ENCODE measurements at regions not wholly inside any gene's neighbourhood (a gene's known extent, or its start where the extent isn't known, plus 50 kb on each side); places are given as distances from the start of the nearest gene placed in this dataset.

DNA sequence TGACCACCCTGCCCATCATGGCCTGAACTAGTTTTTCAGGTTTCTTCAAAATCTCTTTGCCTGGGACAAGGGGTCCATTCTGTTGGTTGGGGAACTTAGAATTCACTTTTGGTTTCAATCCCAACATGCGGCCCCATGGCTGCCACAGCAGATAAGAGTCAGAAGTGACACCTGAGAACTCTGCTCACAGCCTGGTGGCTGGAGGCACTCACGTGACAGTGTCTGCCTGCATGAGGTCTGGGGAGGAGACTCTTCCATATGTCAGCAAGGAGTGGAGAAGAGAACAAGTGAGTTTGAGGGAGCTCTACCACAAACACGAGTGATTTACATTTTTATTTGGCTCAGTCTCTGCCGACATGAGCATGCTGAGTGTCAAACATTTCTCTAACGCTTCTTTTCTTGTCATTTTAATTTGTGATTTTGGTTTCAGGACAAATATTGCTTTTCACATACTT, 370.4 kb downstream of the TNS3 start:
- Histone ChIP-seq H3K27ac (no peak overlapping the region), H3K9me3 (ENCODE audit: low read depth, low read length) (no peaks in the 10 kb centered on the region), H3K9ac (ENCODE audit: insufficient read length) (no peak overlapping the region), H3K36me3 (ENCODE audit: insufficient read depth, low read length) (no peaks in the 10 kb centered on the region), H3K4me3 (no peak overlapping the region)
- no peak for TF ChIP-seq POLR2AphosphoS5 (IDR thresholded peaks at IDR 0.05; ENCODE audit: borderline replicate concordance, low read depth, low read length)
- no peak for TF ChIP-seq FOXP2 (optimal IDR thresholded peaks at IDR 0.05; ENCODE audit: control extremely low read depth, extremely low read length, insufficient read depth)
- no peak for TF ChIP-seq EZH2 (IDR thresholded peaks at IDR 0.05)
- no peak for DNase-seq (ENCODE audit: low read depth, low spot score)

DNA sequence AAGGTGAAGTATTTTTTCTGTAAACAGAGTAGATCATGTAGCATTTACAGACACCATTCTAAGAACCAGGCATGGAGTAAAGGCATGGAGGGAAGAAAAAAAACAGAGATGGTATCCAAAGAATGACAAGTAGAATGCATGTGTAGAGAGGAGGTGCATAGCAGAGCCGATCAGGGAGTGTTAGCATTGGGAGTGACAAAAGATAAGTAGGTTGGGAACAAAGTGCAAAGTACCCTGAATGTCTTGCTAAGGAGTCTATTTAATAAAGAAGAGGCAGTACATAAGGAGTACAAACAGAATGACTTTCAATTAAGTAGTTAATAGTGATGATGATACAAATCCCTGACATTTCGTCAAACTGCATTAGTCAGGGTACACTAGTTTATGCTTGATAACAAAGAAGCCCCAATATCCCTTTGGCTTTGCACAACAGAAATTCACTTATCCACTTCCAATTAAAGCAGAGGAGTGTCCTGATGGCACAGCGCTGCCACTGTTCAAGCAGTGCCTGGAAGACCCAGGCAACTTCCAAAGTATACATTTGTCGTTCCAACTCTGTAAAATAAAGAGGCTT, 371.5 kb downstream of the TNS3 start:
- H3K9ac ChIP-seq (ENCODE audit: insufficient read length) = no peak overlapping the region
- no peak overlapping the region for H3K27ac ChIP-seq
- no peaks in the 10 kb centered on the region for H3K36me3 ChIP-seq (ENCODE audit: insufficient read depth, low read length)
- no peak for DNase-seq (ENCODE audit: low read depth, low spot score)
- no peak for TF ChIP-seq EZH2 (IDR thresholded peaks at IDR 0.05)
- no peak for TF ChIP-seq POLR2AphosphoS5 (IDR thresholded peaks at IDR 0.05; ENCODE audit: borderline replicate concordance, low read depth, low read length)
- no peak for TF ChIP-seq FOXP2 (optimal IDR thresholded peaks at IDR 0.05; ENCODE audit: control extremely low read depth, extremely low read length, insufficient read depth)
- H3K4me3 ChIP-seq = no peak overlapping the region
- H3K9me3 ChIP-seq (ENCODE audit: low read depth, low read length) = no peaks in the 10 kb centered on the region

DNA sequence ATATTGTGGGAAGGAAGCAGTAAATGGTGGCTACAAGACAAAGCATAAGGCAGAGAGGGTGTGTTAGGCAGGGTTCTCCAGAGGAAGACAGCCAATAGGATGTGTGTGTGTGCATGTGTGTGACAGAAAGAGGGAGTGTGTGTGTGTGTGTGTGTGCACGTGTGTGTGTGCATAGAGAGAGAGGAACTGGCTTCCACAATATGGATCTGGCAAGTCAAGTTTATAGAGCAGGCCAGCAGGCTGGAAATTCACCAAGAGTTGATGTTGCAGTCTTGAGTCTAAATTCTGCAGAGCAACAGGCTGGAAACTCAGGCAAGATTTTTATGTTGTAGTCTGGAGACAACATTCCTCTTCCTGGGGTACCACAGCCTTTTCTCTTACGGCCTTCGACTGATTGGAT, 374.0 kb downstream of the TNS3 start:
- Histone ChIP-seq H3K4me3 (no peak overlapping the region), H3K27ac (no peak overlapping the region), H3K9me3 (ENCODE audit: low read depth, low read length) (no peaks in the 10 kb centered on the region), H3K36me3 (ENCODE audit: insufficient read depth, low read length) (no peaks in the 10 kb centered on the region), H3K9ac (ENCODE audit: insufficient read length) (no peak overlapping the region)
- DNase-seq (ENCODE audit: low read depth, low spot score) = no peak
- TF ChIP-seq EZH2 (IDR thresholded peaks at IDR 0.05) = no peak
- TF ChIP-seq POLR2AphosphoS5 (IDR thresholded peaks at IDR 0.05; ENCODE audit: borderline replicate concordance, low read depth, low read length) = no peak
- TF ChIP-seq FOXP2 (optimal IDR thresholded peaks at IDR 0.05; ENCODE audit: control extremely low read depth, extremely low read length, insufficient read depth) = no peak

DNA sequence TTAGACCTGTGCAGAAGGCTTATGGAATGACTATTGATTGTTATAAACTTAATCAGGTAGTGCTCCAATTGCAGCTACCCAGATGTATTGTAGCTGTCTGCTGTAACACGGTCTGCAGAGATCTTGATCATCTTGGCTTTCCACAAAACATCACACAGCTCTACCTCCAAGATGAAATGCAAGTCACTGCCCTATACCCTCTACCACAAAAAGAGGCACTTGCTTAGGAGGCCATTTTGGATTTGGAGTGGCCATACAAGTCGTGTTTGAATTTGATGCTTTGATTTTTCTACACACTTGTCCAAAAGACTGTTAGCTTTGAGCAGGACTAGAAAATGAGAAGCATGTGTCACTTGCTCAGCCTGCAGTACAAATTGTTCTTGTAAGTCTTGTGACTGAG, 377.2 kb downstream of the TNS3 start:
- Histone ChIP-seq H3K9me3 (ENCODE audit: low read depth, low read length) (no peaks in the 10 kb centered on the region), H3K36me3 (ENCODE audit: insufficient read depth, low read length) (no peaks in the 10 kb centered on the region), H3K9ac (ENCODE audit: insufficient read length) (no peak overlapping the region), H3K27ac (no peak overlapping the region), H3K4me3 (no peak overlapping the region)
- no peak for DNase-seq (ENCODE audit: low read depth, low spot score)
- TF ChIP-seq POLR2AphosphoS5 (IDR thresholded peaks at IDR 0.05; ENCODE audit: borderline replicate concordance, low read depth, low read length) (no peak), EZH2 (IDR thresholded peaks at IDR 0.05) (no peak), FOXP2 (optimal IDR thresholded peaks at IDR 0.05; ENCODE audit: control extremely low read depth, extremely low read length, insufficient read depth) (no peak)

DNA sequence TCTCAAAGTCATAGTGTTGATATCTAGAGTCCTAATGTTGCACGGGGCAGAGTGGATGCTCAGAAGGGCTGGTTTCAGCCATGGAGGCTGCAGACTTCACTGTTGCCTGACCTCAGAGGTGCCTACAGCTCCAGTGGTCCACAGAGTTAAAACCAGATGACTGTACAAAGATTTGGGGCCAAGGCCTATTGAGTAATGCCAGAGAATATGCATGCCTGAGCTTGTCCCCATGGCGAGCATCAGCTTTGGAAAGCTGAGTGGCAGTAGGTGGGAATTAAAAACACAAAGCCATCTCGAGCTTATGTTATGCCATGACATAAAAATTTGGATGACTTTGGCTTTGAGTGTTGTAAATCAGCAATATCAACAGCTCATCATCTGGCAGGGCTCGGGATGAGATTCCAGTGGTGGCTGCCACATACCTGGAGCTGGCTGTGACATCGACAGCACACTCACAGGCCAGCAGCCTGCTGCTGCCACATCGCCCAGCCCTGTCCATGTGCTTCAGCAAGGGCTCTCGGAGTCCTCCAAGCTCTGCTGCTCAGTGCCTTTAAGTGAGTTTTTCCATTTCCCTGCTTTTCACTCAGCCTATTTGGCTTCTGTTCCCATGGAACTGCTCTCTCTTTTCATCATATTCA, 379.6 kb downstream of the TNS3 start:
- TF ChIP-seq POLR2AphosphoS5 (IDR thresholded peaks at IDR 0.05; ENCODE audit: borderline replicate concordance, low read depth, low read length) (no peak), FOXP2 (optimal IDR thresholded peaks at IDR 0.05; ENCODE audit: control extremely low read depth, extremely low read length, insufficient read depth) (no peak), EZH2 (IDR thresholded peaks at IDR 0.05) (no peak)

DNA sequence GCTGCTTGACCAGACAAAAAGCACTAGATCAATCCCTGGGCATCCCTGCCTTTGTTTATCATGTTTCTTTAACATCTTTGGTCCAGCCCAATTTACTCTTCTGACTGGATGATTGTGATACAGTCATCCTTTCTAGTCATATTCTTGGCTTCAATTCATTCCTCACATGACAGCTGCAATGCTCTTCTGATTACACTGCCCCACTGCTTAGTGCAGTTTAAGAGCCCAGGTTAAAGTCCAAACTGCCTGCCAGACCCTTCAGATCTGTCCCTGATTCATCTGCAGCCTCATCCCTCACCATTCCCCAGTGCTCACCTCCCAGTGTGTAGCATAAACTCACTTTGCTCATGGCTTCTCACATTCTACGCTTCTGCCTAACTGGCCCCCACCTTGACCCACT, 383.8 kb downstream of the TNS3 start:
- DNase-seq (ENCODE audit: low read depth, low spot score) = no peak
- TF ChIP-seq POLR2AphosphoS5 (IDR thresholded peaks at IDR 0.05; ENCODE audit: borderline replicate concordance, low read depth, low read length) (no peak), EZH2 (IDR thresholded peaks at IDR 0.05) (no peak), FOXP2 (optimal IDR thresholded peaks at IDR 0.05; ENCODE audit: control extremely low read depth, extremely low read length, insufficient read depth) (no peak)
- Histone ChIP-seq H3K9ac (ENCODE audit: insufficient read length) (no peak overlapping the region), H3K4me3 (no peak overlapping the region), H3K27ac (no peak overlapping the region), H3K36me3 (ENCODE audit: insufficient read depth, low read length) (no peaks in the 10 kb centered on the region), H3K9me3 (ENCODE audit: low read depth, low read length) (no peaks in the 10 kb centered on the region)

More for the DNA sequence above, 379.6 kb downstream of the TNS3 start:
- H3K9me3 ChIP-seq (ENCODE audit: low read depth, low read length) = no peaks in the 10 kb centered on the region
- H3K4me3 ChIP-seq = no peak overlapping the region
- no peak for DNase-seq (ENCODE audit: low read depth, low spot score)
- H3K27ac ChIP-seq = no peak overlapping the region
- H3K9ac ChIP-seq (ENCODE audit: insufficient read length) = no peak overlapping the region
- H3K36me3 ChIP-seq (ENCODE audit: insufficient read depth, low read length) = no peaks in the 10 kb centered on the region

DNA sequence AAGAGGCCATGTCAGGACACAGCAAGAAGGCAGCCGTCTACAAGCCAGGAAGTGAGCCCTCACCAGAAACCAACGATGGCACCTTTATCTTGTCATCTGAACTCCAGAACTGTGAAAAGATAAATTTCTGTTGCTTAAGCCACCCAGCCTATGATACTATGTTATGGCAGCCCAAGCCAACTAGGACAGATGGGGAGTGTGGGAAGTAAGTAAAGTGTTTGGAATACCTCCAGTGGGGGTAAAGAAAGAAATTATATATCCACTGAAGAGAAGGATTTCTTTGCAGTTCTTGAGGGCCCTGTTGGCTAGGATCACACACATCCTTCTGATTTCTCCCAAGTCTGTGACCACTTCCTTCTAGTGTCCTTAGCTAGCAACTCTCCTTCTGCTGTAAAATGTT, 384.4 kb downstream of the TNS3 start:
- Histone ChIP-seq H3K27ac (no peak overlapping the region), H3K4me3 (no peak overlapping the region), H3K36me3 (ENCODE audit: insufficient read depth, low read length) (no peaks in the 10 kb centered on the region), H3K9ac (ENCODE audit: insufficient read length) (no peak overlapping the region), H3K9me3 (ENCODE audit: low read depth, low read length) (no peaks in the 10 kb centered on the region)
- DNase-seq (ENCODE audit: low read depth, low spot score) = no peak
- TF ChIP-seq POLR2AphosphoS5 (IDR thresholded peaks at IDR 0.05; ENCODE audit: borderline replicate concordance, low read depth, low read length) = no peak

DNA sequence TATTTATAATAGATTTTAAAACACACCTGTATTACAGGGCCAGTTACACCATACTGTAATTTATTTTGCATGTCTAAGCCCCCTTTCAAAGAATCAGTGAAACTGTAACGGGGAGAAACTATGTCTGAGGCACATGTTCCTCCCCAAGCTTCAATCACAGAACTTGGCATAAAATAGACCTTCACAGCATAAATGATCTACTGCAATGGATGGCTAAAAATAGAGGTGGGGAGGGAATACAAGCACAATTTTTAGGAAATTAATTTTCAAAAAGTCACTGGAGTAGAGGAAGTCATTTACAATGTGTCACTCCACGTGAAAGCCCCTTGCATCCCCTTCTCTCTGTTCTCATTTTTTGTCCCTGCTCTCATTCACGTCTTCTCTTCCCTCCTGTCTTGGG, 385.2 kb downstream of the TNS3 start:
- no peak overlapping the region for H3K27ac ChIP-seq
- H3K36me3 ChIP-seq (ENCODE audit: insufficient read depth, low read length) = no peaks in the 10 kb centered on the region
- no peak for DNase-seq (ENCODE audit: low read depth, low spot score)
- no peak overlapping the region for H3K4me3 ChIP-seq
- H3K9ac ChIP-seq (ENCODE audit: insufficient read length) = no peak overlapping the region
- H3K9me3 ChIP-seq (ENCODE audit: low read depth, low read length) = no peaks in the 10 kb centered on the region
- no peak for TF ChIP-seq FOXP2 (optimal IDR thresholded peaks at IDR 0.05; ENCODE audit: control extremely low read depth, extremely low read length, insufficient read depth)

DNA sequence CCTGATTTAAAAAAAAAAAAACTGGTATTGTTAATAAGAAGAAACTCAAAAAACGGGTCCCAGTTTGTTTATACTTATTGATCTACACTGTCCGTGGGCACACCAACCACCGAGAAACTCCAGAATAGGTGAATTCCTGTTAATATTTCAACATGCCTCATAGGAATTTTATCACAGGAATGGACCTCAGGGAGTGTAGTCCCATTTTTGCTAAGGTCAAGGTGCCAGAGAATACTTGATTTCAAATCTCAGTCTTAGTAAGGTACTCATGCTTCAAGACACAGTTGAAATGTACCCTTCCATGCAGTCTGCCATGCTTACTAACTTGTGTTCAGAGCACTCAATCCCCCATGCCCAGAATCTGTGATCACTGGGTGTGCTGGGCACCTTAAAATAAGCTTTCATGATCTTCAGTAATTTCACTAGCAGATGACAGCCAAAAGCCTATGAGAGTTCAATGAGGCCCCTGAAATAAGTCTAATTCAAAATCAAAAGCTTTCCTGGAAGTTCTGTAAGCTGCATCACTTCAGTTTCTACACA, 385.7 kb downstream of the TNS3 start:
- Histone ChIP-seq H3K9me3 (ENCODE audit: low read depth, low read length) (no peaks in the 10 kb centered on the region), H3K9ac (ENCODE audit: insufficient read length) (no peak overlapping the region), H3K36me3 (ENCODE audit: insufficient read depth, low read length) (no peaks in the 10 kb centered on the region), H3K27ac (no peak overlapping the region), H3K4me3 (no peak overlapping the region)
- DNase-seq (ENCODE audit: low read depth, low spot score) = no peak
- TF ChIP-seq EZH2 (IDR thresholded peaks at IDR 0.05) (no peak), POLR2AphosphoS5 (IDR thresholded peaks at IDR 0.05; ENCODE audit: borderline replicate concordance, low read depth, low read length) (no peak), FOXP2 (optimal IDR thresholded peaks at IDR 0.05; ENCODE audit: control extremely low read depth, extremely low read length, insufficient read depth) (no peak)

Measured in SK-N-MC (cell line).